ENCODE measurements at regions not wholly inside any gene's neighbourhood (a gene's known extent, or its start where the extent isn't known, plus 50 kb on each side); places are given as distances from the start of the nearest gene placed in this dataset.

DNA sequence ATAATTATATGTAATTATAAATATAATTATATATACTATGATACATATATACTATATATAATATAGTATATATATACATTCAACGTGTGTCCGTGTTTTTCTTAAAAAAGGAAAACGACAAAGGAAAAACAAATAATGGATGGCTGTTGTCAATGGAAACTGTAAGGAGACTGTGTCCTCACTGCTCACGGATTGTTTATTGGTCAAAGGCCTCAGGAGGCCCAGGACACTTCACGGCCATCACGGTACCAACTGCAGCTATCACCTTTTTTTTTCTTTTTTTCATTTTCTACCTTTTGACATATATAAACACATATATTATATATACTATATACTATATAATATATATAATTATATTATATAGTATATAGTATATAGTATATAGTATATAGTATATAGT, 113.4 kb downstream of the SPTSSA start:
- TF ChIP-seq, protein P1, sequence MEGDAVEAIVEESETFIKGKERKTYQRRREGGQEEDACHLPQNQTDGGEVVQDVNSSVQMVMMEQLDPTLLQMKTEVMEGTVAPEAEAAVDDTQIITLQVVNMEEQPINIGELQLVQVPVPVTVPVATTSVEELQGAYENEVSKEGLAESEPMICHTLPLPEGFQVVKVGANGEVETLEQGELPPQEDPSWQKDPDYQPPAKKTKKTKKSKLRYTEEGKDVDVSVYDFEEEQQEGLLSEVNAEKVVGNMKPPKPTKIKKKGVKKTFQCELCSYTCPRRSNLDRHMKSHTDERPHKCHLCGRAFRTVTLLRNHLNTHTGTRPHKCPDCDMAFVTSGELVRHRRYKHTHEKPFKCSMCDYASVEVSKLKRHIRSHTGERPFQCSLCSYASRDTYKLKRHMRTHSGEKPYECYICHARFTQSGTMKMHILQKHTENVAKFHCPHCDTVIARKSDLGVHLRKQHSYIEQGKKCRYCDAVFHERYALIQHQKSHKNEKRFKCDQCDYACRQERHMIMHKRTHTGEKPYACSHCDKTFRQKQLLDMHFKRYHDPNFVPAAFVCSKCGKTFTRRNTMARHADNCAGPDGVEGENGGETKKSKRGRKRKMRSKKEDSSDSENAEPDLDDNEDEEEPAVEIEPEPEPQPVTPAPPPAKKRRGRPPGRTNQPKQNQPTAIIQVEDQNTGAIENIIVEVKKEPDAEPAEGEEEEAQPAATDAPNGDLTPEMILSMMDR (IDR thresholded peaks at IDR 0.05; ENCODE audit: partially characterized antibody, unreplicated experiment) = no peak
- Mint-ChIP-seq H3K27me3 (ENCODE audit: unreplicated experiment) (peaks cover 2% of the 10 kb centered on the region), H3K4me3 (ENCODE audit: unreplicated experiment) (no peak overlapping the region), H3K27ac (ENCODE audit: unreplicated experiment) (no peak overlapping the region), H3K9me3 (ENCODE audit: unreplicated experiment) (no peaks in the 10 kb centered on the region), H3K36me3 (ENCODE audit: unreplicated experiment) (peaks cover 11% of the 10 kb centered on the region), H3K4me1 (ENCODE audit: low read depth, unreplicated experiment) (no peaks in the 10 kb centered on the region)
- no peak for DNase-seq

DNA sequence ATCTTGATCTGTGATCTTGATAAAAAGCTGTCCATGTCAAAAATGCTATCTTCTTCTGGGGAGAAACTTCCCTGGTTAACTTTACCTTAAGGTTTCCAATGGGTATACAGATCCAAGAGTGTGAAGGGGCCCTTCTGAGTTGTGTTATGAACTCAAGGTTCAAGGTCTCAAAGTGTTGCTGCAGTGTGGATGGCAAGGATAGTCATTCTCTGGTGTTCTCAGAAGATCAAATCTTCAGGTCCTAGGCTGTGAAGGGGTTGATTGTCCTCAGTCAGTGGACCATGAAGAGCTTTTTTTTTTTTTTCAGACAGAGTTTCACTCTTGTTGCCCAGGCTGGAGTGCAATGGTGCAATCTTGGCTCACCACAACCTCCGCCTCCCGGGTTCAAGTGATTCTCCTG, 114.4 kb downstream of the SPTSSA start:
- no peak overlapping the region for H3K4me3 Mint-ChIP-seq (ENCODE audit: unreplicated experiment)
- no peaks in the 10 kb centered on the region for H3K4me1 Mint-ChIP-seq (ENCODE audit: low read depth, unreplicated experiment)
- H3K9me3 Mint-ChIP-seq (ENCODE audit: unreplicated experiment) = no peaks in the 10 kb centered on the region
- H3K36me3 Mint-ChIP-seq (ENCODE audit: unreplicated experiment) = peaks cover 11% of the 10 kb centered on the region
- TF ChIP-seq, protein P1 (IDR thresholded peaks at IDR 0.05; ENCODE audit: partially characterized antibody, unreplicated experiment) = no peak
- H3K27ac Mint-ChIP-seq (ENCODE audit: unreplicated experiment) = no peak overlapping the region
- H3K27me3 Mint-ChIP-seq (ENCODE audit: unreplicated experiment) = peaks cover 4% of the 10 kb centered on the region
- DNase-seq = no peak

DNA sequence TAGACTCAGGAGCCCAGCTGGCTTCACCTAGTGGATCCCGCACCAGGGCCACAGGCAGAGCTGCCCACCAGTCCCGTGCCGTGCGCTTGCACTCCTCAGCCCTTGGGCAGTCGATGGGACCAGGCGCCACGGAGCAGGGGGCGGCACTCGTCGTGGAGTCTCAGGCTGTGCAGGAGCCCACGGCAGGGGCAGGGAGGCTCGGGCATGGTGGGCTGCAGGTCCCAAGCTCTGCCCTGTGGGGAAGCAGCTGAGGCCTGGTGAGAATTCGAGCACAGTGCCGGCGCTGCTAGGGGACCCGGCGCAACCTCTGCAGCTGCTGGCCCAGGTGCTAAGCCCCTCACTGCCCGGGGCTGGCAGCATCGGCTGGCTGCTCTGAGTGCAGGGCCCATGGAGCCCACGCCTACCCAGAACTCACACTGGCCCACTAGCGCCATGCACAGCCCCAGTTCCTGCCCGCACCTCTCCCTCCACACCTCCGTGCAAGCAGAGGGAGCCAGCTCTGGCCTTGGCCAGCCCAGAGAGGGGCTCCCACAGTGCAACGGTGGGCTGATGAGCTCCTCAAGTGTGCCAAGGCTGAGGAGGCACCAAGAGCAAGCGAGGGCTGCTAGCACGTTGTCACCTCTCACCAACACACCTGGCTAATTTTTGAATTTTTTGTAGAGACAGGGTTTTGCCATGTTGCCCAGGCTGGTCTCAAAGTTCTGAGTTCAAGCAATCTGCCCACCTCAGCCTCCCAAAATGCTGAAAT, 116.1 kb downstream of the SPTSSA start:
- Mint-ChIP-seq H3K4me1 (ENCODE audit: low read depth, unreplicated experiment) (no peaks in the 10 kb centered on the region), H3K4me3 (ENCODE audit: unreplicated experiment) (no peak overlapping the region), H3K9me3 (ENCODE audit: unreplicated experiment) (no peaks in the 10 kb centered on the region), H3K27me3 (ENCODE audit: unreplicated experiment) (peaks cover 4% of the 10 kb centered on the region), H3K36me3 (ENCODE audit: unreplicated experiment) (peaks cover 11% of the 10 kb centered on the region), H3K27ac (ENCODE audit: unreplicated experiment) (no peak overlapping the region)
- DNase-seq = no peak
- TF ChIP-seq, protein P1 (IDR thresholded peaks at IDR 0.05; ENCODE audit: partially characterized antibody, unreplicated experiment) = no peak

DNA sequence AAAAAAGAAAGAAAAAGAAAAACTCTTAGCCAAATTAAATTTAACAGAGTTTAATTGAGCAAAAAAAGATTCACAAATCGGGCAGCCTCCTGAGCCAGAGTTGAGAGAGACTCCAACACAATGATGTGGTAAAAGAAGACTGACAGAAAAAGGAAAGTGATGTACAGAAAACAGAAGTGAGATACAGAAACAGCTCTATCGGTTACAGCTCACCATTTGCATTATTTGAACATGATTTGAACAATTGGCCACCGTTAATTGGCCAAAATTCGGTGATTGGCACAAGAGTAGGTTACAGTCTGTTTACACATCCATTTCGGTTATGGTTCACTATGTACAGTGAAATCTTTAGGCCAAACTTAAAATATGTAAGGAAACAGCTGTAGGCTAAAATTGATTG, 117.7 kb downstream of the SPTSSA start:
- Mint-ChIP-seq H3K4me1 (ENCODE audit: low read depth, unreplicated experiment) (no peaks in the 10 kb centered on the region), H3K9me3 (ENCODE audit: unreplicated experiment) (no peaks in the 10 kb centered on the region), H3K27me3 (ENCODE audit: unreplicated experiment) (peaks cover 4% of the 10 kb centered on the region), H3K36me3 (ENCODE audit: unreplicated experiment) (peaks cover 11% of the 10 kb centered on the region), H3K4me3 (ENCODE audit: unreplicated experiment) (no peak overlapping the region), H3K27ac (ENCODE audit: unreplicated experiment) (no peak overlapping the region)
- TF ChIP-seq, protein P1 (IDR thresholded peaks at IDR 0.05; ENCODE audit: partially characterized antibody, unreplicated experiment) = no peak
- no peak for DNase-seq

DNA sequence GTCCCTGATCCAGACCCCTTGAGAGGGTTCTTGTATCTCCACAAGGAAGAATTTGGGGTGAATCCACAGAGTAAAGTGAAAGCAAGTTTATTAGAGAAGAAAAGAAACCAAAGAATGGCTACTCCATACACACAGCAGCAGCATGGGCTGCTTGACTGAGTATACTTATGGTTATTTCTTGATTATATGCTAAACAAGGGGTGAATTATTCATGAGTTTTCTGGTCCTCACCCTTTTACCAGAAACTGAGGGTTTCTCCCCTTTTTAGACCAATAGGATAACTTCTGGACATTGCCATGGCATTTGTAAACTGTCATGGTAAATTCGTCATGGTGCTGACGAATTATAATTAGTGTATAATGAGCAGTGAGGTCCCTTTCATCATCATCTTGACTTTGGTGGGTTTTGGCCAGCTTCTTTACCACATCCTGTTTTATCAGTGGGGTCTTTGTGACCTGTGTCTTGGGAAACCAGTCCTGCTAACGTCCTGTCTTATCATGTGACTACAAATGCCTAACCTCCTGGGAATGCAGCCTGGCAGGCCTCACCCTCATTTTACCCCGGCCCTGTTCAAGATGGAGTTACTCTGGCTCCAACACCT, 121.9 kb downstream of the SPTSSA start:
- TF ChIP-seq, protein P1 (IDR thresholded peaks at IDR 0.05; ENCODE audit: partially characterized antibody, unreplicated experiment) = no peak
- no peak for DNase-seq
- H3K27ac Mint-ChIP-seq (ENCODE audit: unreplicated experiment) = no peak overlapping the region
- no peaks in the 10 kb centered on the region for H3K4me1 Mint-ChIP-seq (ENCODE audit: low read depth, unreplicated experiment)
- H3K4me3 Mint-ChIP-seq (ENCODE audit: unreplicated experiment) = no peak overlapping the region
- peaks cover 2% of the 10 kb centered on the region for H3K27me3 Mint-ChIP-seq (ENCODE audit: unreplicated experiment)
- H3K36me3 Mint-ChIP-seq (ENCODE audit: unreplicated experiment) = peaks cover 3% of the 10 kb centered on the region
- H3K9me3 Mint-ChIP-seq (ENCODE audit: unreplicated experiment) = no peaks in the 10 kb centered on the region
